ENCODE measurements at regions not wholly inside any gene's neighbourhood (a gene's known extent, or its start where the extent isn't known, plus 50 kb on each side); places are given as distances from the start of the nearest gene placed in this dataset.

GRCh38 chr21:14758849-14759248 is 212.7 kb upstream of the SAMSN1 start:
- Histone ChIP-seq H3K4me3 (ENCODE audit: low read depth in 1 of 5, low read length in 5 of 5) (no peak overlapping the region), H3K9ac (ENCODE audit: low read length in 5 of 5) (no peak overlapping the region), H3K27me3 (ENCODE audit: control insufficient read depth in 5 of 5, insufficient read depth in 4 of 5, low read length in 5 of 5) (no peaks in the 10 kb centered on the region), H3K27ac (ENCODE audit: low read depth, low read length) (no peak overlapping the region), H3K4me1 (ENCODE audit: control insufficient read depth in 5 of 5, insufficient read depth in 5 of 5, low read length in 5 of 5) (peaks cover 0 to 18% (median 0%) of the 10 kb centered on the region in 5 donors), H3K9me3 (ENCODE audit: control insufficient read depth in 5 of 5, low read length in 5 of 5) (no peaks in the 10 kb centered on the region), H3K36me3 (ENCODE audit: control insufficient read depth in 5 of 5, insufficient read depth in 5 of 5, low read length in 5 of 5) (no peaks in the 10 kb centered on the region)

- Histone ChIP-seq H3K9ac (ENCODE audit: low read length in 5 of 5) (no peak overlapping the region), H3K4me1 (ENCODE audit: control insufficient read depth in 5 of 5, insufficient read depth in 5 of 5, low read length in 5 of 5) (peaks cover 0 to 18% (median 6%) of the 10 kb centered on the region in 5 donors), H3K9me3 (ENCODE audit: control insufficient read depth in 5 of 5, low read length in 5 of 5) (no peaks in the 10 kb centered on the region), H3K27ac (ENCODE audit: low read depth, low read length) (no peak overlapping the region), H3K27me3 (ENCODE audit: control insufficient read depth in 5 of 5, insufficient read depth in 4 of 5, low read length in 5 of 5) (no peaks in the 10 kb centered on the region), H3K36me3 (ENCODE audit: control insufficient read depth in 5 of 5, insufficient read depth in 5 of 5, low read length in 5 of 5) (no peaks in the 10 kb centered on the region), H3K4me3 (ENCODE audit: low read depth in 1 of 5, low read length in 5 of 5) (no peak overlapping the region)
Observed at GRCh38 chr21:14757533-14758327, 211.6 kb upstream of the SAMSN1 start.

DNA sequence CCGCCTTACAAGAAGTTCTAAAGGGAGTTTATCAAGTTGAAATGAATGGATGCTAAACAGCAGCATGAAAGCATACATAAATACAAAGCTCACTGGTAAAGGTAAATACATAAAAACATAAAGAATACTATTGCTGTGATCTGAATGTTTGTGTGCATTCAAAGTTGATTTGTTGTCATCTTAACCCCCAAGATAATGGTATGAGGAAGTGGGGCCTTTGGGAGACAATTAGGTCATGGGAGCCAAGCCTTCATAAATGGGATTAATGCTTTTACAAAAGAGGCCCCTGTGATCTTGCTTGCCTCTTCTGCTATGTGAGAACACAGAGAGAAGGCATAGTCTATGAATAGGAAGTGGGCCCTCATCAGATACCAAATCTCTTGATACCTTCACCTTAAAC is 209.0 kb upstream of the SAMSN1 start:
- Histone ChIP-seq H3K36me3 (ENCODE audit: control insufficient read depth in 5 of 5, insufficient read depth in 5 of 5, low read length in 5 of 5) (no peaks in the 10 kb centered on the region), H3K9ac (ENCODE audit: low read length in 5 of 5) (no peak overlapping the region), H3K4me3 (ENCODE audit: low read depth in 1 of 5, low read length in 5 of 5) (no peak overlapping the region), H3K4me1 (ENCODE audit: control insufficient read depth in 5 of 5, insufficient read depth in 5 of 5, low read length in 5 of 5) (peaks cover 0 to 14% (median 6%) of the 10 kb centered on the region in 5 donors), H3K27me3 (ENCODE audit: control insufficient read depth in 5 of 5, insufficient read depth in 4 of 5, low read length in 5 of 5) (no peaks in the 10 kb centered on the region), H3K27ac (ENCODE audit: low read depth, low read length) (no peak overlapping the region), H3K9me3 (ENCODE audit: control insufficient read depth in 5 of 5, low read length in 5 of 5) (no peaks in the 10 kb centered on the region)

GRCh38 chr21:14754682-14755081 is 208.6 kb upstream of the SAMSN1 start:
- H3K9me3 ChIP-seq (ENCODE audit: control insufficient read depth in 5 of 5, low read length in 5 of 5): no peaks in the 10 kb centered on the region
- H3K4me1 ChIP-seq (ENCODE audit: control insufficient read depth in 5 of 5, insufficient read depth in 5 of 5, low read length in 5 of 5): peaks cover 0 to 14% (median 6%) of the 10 kb centered on the region in 5 donors
- H3K27me3 ChIP-seq (ENCODE audit: control insufficient read depth in 5 of 5, insufficient read depth in 4 of 5, low read length in 5 of 5): no peaks in the 10 kb centered on the region
- no peaks in the 10 kb centered on the region for H3K36me3 ChIP-seq (ENCODE audit: control insufficient read depth in 5 of 5, insufficient read depth in 5 of 5, low read length in 5 of 5)
- H3K9ac ChIP-seq (ENCODE audit: low read length in 5 of 5): no peak overlapping the region
- no peak overlapping the region for H3K27ac ChIP-seq (ENCODE audit: low read depth, low read length)
- H3K4me3 ChIP-seq (ENCODE audit: low read depth in 1 of 5, low read length in 5 of 5): no peak overlapping the region

DNA sequence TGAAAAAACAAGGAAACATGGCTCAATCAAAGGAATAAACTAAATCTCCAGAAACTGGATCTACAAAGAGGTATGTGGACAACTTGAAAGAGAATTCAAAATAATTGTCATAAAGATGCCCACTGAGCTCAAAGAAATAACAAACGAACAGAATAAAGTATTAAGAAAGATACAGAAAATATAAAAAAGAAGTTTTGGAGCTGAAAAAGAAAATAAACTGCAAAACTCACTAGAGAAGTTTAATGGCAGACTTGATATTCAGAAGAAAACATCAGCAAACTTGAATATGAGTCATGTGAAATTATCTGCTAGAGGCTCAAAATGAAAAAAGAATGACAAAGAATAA is 208.1 kb upstream of the SAMSN1 start:
- Histone ChIP-seq H3K9me3 (ENCODE audit: control insufficient read depth in 5 of 5, low read length in 5 of 5) (no peaks in the 10 kb centered on the region), H3K27me3 (ENCODE audit: control insufficient read depth in 5 of 5, insufficient read depth in 4 of 5, low read length in 5 of 5) (no peaks in the 10 kb centered on the region), H3K36me3 (ENCODE audit: control insufficient read depth in 5 of 5, insufficient read depth in 5 of 5, low read length in 5 of 5) (no peaks in the 10 kb centered on the region), H3K4me3 (ENCODE audit: low read depth in 1 of 5, low read length in 5 of 5) (no peak overlapping the region), H3K27ac (ENCODE audit: low read depth, low read length) (no peak overlapping the region), H3K9ac (ENCODE audit: low read length in 5 of 5) (no peak overlapping the region), H3K4me1 (ENCODE audit: control insufficient read depth in 5 of 5, insufficient read depth in 5 of 5, low read length in 5 of 5) (peaks cover 0 to 14% (median 6%) of the 10 kb centered on the region in 5 donors)

DNA sequence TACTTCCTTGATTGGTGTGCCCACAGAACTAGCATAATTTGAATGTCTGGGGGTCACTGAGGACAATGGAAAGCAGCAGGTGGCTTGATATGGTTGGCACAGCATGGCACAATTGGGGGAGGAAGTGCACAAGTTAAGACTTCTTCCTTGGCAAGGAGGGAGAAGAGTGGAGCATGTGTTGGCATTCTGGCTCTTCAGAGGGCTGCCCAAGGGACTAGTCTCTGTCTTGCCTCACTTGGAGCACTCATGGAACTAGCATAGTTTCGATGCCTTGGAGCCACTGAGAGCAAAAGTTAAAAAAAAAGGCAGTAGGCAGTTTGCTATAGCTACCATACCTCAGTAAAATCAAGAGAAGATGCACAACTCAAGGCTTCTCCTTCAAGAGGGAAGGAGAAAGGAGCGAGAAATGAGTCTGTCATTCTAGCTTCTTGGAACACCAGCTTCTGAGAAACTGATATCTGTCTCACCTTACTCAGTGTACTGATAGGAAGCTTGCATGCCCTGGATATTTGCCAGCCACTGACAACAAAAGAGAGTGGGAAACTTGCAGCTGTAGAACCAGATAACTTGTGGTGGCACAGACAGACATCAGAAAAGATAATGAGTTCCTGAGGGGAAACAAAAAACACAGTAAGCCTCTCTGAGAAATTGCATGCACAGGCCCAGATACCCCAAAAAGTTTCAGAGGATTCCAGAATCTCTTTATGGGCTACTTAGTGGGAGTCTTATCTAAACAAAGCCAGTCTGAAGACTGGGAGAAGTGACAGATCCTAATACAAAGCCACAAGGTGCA is 207.5 kb upstream of the SAMSN1 start:
- Histone ChIP-seq H3K27me3 (ENCODE audit: control insufficient read depth in 5 of 5, insufficient read depth in 4 of 5, low read length in 5 of 5) (no peaks in the 10 kb centered on the region), H3K36me3 (ENCODE audit: control insufficient read depth in 5 of 5, insufficient read depth in 5 of 5, low read length in 5 of 5) (no peaks in the 10 kb centered on the region), H3K9ac (ENCODE audit: low read length in 5 of 5) (no peak overlapping the region), H3K4me3 (ENCODE audit: low read depth in 1 of 5, low read length in 5 of 5) (no peak overlapping the region), H3K4me1 (ENCODE audit: control insufficient read depth in 5 of 5, insufficient read depth in 5 of 5, low read length in 5 of 5) (peaks cover 0 to 14% (median 6%) of the 10 kb centered on the region in 5 donors), H3K9me3 (ENCODE audit: control insufficient read depth in 5 of 5, low read length in 5 of 5) (no peaks in the 10 kb centered on the region), H3K27ac (ENCODE audit: low read depth, low read length) (no peak overlapping the region)

DNA sequence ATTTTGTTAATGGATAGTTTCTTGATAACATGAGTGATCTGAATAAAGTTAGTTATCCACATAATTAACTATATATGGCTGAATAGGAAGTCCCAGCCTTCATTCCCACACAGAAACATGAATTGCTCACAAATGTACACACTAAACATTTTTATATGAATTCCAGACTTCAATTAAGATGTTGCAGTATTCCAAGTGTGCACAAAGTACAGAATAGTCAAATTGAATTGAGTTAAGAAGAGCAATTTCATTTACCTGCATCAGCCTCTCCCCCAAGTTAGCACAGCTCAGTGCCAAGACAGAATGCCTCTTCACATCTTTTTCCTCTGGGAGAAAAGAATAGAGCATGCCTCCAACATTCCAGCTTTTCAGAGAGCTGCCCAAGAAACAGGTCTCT is 207.0 kb upstream of the SAMSN1 start:
- Histone ChIP-seq H3K9ac (ENCODE audit: low read length in 5 of 5) (no peak overlapping the region), H3K4me1 (ENCODE audit: control insufficient read depth in 5 of 5, insufficient read depth in 5 of 5, low read length in 5 of 5) (peaks cover 0 to 14% (median 6%) of the 10 kb centered on the region in 5 donors), H3K9me3 (ENCODE audit: control insufficient read depth in 5 of 5, low read length in 5 of 5) (no peaks in the 10 kb centered on the region), H3K36me3 (ENCODE audit: control insufficient read depth in 5 of 5, insufficient read depth in 5 of 5, low read length in 5 of 5) (no peaks in the 10 kb centered on the region), H3K27me3 (ENCODE audit: control insufficient read depth in 5 of 5, insufficient read depth in 4 of 5, low read length in 5 of 5) (no peaks in the 10 kb centered on the region), H3K4me3 (ENCODE audit: low read depth in 1 of 5, low read length in 5 of 5) (no peak overlapping the region), H3K27ac (ENCODE audit: low read depth, low read length) (no peak overlapping the region)

DNA sequence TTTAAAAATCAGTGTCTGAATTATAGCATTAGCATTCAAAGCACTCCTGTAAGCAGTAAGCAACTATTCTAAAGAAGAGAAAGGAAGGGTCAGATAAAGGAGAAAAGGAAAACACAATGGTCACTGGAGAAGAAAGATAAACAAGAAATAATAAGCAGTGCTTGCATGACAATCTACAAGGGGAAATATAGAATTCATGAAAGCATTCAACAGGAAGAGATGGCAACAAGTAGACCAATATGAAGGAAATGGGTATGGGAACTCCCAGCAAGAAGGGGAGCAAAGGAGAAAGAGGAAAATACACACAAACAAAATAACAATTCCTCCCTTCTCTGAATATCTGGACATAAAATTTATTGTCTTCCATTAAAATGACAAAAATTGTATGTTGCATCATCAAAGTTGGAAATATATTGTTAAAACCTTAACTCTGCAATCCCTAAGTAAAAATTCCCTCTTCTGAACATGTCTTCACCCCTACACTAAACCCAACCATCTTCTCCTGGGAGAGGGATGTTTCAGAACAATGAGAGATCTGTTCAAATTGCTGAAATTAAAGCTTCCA is 206.3 kb upstream of the SAMSN1 start:
- no peak overlapping the region for H3K4me3 ChIP-seq (ENCODE audit: low read depth in 1 of 5, low read length in 5 of 5)
- H3K27ac ChIP-seq (ENCODE audit: low read depth, low read length): no peak overlapping the region
- H3K36me3 ChIP-seq (ENCODE audit: control insufficient read depth in 5 of 5, insufficient read depth in 5 of 5, low read length in 5 of 5): no peaks in the 10 kb centered on the region
- peaks cover 0 to 14% (median 6%) of the 10 kb centered on the region in 5 donors for H3K4me1 ChIP-seq (ENCODE audit: control insufficient read depth in 5 of 5, insufficient read depth in 5 of 5, low read length in 5 of 5)
- H3K27me3 ChIP-seq (ENCODE audit: control insufficient read depth in 5 of 5, insufficient read depth in 4 of 5, low read length in 5 of 5): no peaks in the 10 kb centered on the region
- H3K9me3 ChIP-seq (ENCODE audit: control insufficient read depth in 5 of 5, low read length in 5 of 5): no peaks in the 10 kb centered on the region
- H3K9ac ChIP-seq (ENCODE audit: low read length in 5 of 5): no peak overlapping the region

- Histone ChIP-seq H3K4me1 (ENCODE audit: control insufficient read depth in 5 of 5, insufficient read depth in 5 of 5, low read length in 5 of 5) (peaks cover 0 to 14% (median 6%) of the 10 kb centered on the region in 5 donors), H3K9me3 (ENCODE audit: control insufficient read depth in 5 of 5, low read length in 5 of 5) (no peaks in the 10 kb centered on the region), H3K27ac (ENCODE audit: low read depth, low read length) (no peak overlapping the region), H3K4me3 (ENCODE audit: low read depth in 1 of 5, low read length in 5 of 5) (no peak overlapping the region), H3K27me3 (ENCODE audit: control insufficient read depth in 5 of 5, insufficient read depth in 4 of 5, low read length in 5 of 5) (no peaks in the 10 kb centered on the region), H3K36me3 (ENCODE audit: control insufficient read depth in 5 of 5, insufficient read depth in 5 of 5, low read length in 5 of 5) (no peaks in the 10 kb centered on the region), H3K9ac (ENCODE audit: low read length in 5 of 5) (no peak overlapping the region)
Observed at GRCh38 chr21:14751602-14752344, 205.7 kb upstream of the SAMSN1 start.

All from subcutaneous abdominal adipose tissue (tissue), 5 donors.